HepG2 (cell line): ENCODE measurements at regions not wholly inside any gene's neighbourhood (a gene's known extent, or its start where the extent isn't known, plus 50 kb on each side); places are given as distances from the start of the nearest gene placed in this dataset.

Source experiments
- CTCF ChIP-seq: sonication (generic); formaldehyde crosslinking; IDR thresholded peaks from 2 replicates; pipeline ENCODE4 v1.5.0; 2020; ENCODE audit warnings: mild to moderate bottlenecking, missing genetic modification reagents, moderate library complexity
- MEF2D ChIP-seq: sonication (generic); formaldehyde crosslinking; IDR thresholded peaks from 2 replicates; pipeline ENCODE4 v1.5.1; 2020; ENCODE audit warnings: mild to moderate bottlenecking, missing genetic modification reagents
- ZFP36L1 ChIP-seq: sonication (generic); formaldehyde crosslinking; IDR thresholded peaks from 2 replicates; pipeline ENCODE4 v1.8.0; 2022; ENCODE audit warnings: mild to moderate bottlenecking, missing genetic modification reagents, moderate library complexity
- ZNF646 ChIP-seq: sonication (generic); formaldehyde crosslinking; IDR thresholded peaks from 2 replicates; pipeline ENCODE4 v1.9.0; 2021; ENCODE audit warnings: mild to moderate bottlenecking, missing genetic modification reagents

GRCh38 chr5:61612431-61612830 lies 280.4 kb downstream of the ZSWIM6 start:
- TF ChIP-seq ZNF646 (CRISPR knock-in tag) (no peak), ZFP36L1 (CRISPR knock-in tag) (no peak), CTCF (CRISPR knock-in tag) (no peak), MEF2D (CRISPR knock-in tag) (no peak)
